Activated CD4-positive, alpha-beta T cell treated with anti-CD3 and anti-CD28 coated beads, Interleukin-2, amount 10 ng/mL, durations not matched to agents 7 days and 5 days (primary cell): ENCODE measurements at regions not wholly inside any gene's neighbourhood (a gene's known extent, or its start where the extent isn't known, plus 50 kb on each side); places are given as distances from the start of the nearest gene placed in this dataset.
"Not testable (repeated sequence)": the region's sequence is repeated elsewhere in the genome, so short reads cannot be mapped to it uniquely, and the experiment has no call there.

Source experiments
- CTCF ChIA-PET: fragments of 350-600 bp; sonication (Branson Sonifier 250); formaldehyde crosslinking; loops from one replicate; lab custom pipeline; 2021; ENCODE audit warnings: antibody characterized with exemption; lab: Charles Lee
- POLR2A ChIA-PET: fragments of 350-600 bp; sonication (Branson Sonifier 250); formaldehyde crosslinking; loops from one replicate; lab custom pipeline; 2021; ENCODE audit warnings: antibody characterized with exemption; lab: Charles Lee
- DNase-seq: peaks from one replicate; pipeline ENCODE4 v3.0.0-alpha.2; 2020
- H3K27ac Mint-ChIP-seq: one replicate; pipeline ENCODE4 v1.8.0; 2021; ENCODE audit warnings: mild to moderate bottlenecking, moderate library complexity, mixed read lengths
- H3K27me3 Mint-ChIP-seq: one replicate; pipeline ENCODE4 v1.8.0; 2021; ENCODE audit warnings: mixed read lengths
- H3K36me3 Mint-ChIP-seq: one replicate; pipeline ENCODE4 v1.8.0; 2021; ENCODE audit warnings: low read depth, mixed read lengths
- H3K4me1 Mint-ChIP-seq: one replicate; pipeline ENCODE4 v1.8.0; 2021; ENCODE audit warnings: mixed read lengths
- H3K4me3 Mint-ChIP-seq: one replicate; pipeline ENCODE4 v1.8.0; 2021; ENCODE audit warnings: mild to moderate bottlenecking, moderate library complexity, mixed read lengths
- H3K9me3 Mint-ChIP-seq: one replicate; pipeline ENCODE4 v1.8.0; 2021; ENCODE audit warnings: mixed read lengths

DNA sequence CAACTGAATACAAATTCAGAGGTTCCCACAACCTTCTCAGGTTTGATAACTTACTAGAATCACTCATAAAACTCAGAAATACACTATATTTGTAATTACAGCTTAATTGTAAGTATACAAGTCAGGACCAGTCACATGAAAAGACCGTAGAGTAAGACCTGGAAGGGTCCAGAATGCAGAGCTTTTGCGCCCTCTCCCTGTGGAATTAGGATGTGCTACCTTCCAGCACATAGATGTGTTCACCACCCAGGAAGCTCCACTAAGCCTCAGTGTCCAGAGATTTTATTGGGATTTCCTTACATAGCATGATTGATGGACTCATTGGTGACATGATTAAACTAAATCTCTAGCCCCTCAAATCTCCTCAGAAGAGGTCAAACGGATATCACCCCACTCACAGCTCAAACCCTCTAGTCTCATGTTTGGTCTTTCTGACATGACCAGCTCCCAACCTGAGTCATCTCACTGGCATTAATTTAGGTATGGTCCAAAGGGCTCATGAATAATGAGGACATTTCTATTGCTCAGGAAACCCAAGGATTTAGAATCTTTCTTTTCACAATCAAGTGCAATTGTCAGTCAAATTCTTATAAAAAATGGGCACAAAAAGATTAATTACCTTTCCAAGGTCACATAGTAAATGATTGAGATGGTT is 77.2 kb upstream of the UBASH3B start:
- Mint-ChIP-seq H3K4me1 (peaks cover 12% of the 10 kb centered on the region), H3K27me3 (peaks cover 4% of the 10 kb centered on the region), H3K9me3 (no peaks in the 10 kb centered on the region), H3K4me3 (no peak overlapping the region), H3K27ac (no peak overlapping the region), H3K36me3 (no peaks in the 10 kb centered on the region)
- DNase-seq = no peak
- POLR2A ChIA-PET = no interaction called here
- CTCF ChIA-PET = interaction anchor here (0.6 to 1.1 kb wide), 4 partner anchors 203 to 313 kb away, joined by 3 to 4 read pairs (median 3); no protein-coding TSS in a partner anchor

DNA sequence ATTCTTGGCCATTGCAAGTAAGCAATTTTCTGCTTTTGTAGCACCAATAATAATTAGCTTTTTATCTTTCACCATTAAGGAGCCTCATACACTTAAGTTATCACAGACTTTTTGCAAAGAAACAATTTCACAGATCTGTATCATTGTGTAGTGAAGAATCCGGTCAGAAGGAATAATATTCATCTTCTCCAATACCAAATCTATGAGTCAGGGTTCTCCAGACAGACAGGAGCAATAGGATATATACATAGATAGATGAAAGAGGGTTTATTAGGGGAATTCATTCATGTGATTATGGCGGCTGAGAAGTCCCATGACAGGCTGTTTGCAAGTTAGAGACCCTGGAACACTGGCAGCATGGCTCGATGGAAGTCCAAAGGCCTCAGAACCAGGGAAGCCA is 82.9 kb upstream of the UBASH3B start:
- Mint-ChIP-seq H3K36me3 (no peaks in the 10 kb centered on the region), H3K27me3 (peaks cover 1% of the 10 kb centered on the region), H3K27ac (no peak overlapping the region), H3K4me1 (no peaks in the 10 kb centered on the region), H3K4me3 (no peak overlapping the region), H3K9me3 (no peaks in the 10 kb centered on the region)
- CTCF ChIA-PET = interaction anchor here (0.9 kb wide), 1 partner anchor 8 kb away, joined by 5 read pairs; no protein-coding TSS in a partner anchor
- no peak for DNase-seq
- POLR2A ChIA-PET = no interaction called here

DNA sequence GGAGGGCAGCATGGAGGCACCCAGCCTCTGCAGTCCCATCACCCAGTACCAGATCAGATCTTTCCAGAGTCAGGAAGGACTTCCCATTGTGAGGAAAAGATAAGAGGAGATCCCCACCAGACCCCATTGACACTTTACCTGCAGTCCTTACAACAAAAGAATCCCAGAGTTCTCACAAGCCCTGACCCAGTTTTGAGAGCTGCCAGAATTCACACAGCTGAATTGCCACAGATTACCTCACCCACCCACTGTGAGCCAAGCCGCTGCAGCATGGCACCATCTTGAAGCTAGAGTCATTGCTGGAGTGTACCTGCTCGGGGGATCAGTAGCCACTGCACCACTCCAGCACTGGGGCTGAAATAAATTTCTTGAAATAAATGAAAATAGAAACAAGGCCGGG is 91.8 kb upstream of the UBASH3B start:
- no peaks in the 10 kb centered on the region for H3K36me3 Mint-ChIP-seq
- H3K27me3 Mint-ChIP-seq = peaks cover 9% of the 10 kb centered on the region
- CTCF ChIA-PET = interaction anchor here (0.6 kb wide), 1 partner anchor 1183 kb away, joined by 4 read pairs; no protein-coding TSS in a partner anchor
- no peak for DNase-seq
- no peak overlapping the region for H3K4me3 Mint-ChIP-seq
- POLR2A ChIA-PET = no interaction called here
- H3K27ac Mint-ChIP-seq = no peak overlapping the region
- no peaks in the 10 kb centered on the region for H3K4me1 Mint-ChIP-seq
- no peaks in the 10 kb centered on the region for H3K9me3 Mint-ChIP-seq

DNA sequence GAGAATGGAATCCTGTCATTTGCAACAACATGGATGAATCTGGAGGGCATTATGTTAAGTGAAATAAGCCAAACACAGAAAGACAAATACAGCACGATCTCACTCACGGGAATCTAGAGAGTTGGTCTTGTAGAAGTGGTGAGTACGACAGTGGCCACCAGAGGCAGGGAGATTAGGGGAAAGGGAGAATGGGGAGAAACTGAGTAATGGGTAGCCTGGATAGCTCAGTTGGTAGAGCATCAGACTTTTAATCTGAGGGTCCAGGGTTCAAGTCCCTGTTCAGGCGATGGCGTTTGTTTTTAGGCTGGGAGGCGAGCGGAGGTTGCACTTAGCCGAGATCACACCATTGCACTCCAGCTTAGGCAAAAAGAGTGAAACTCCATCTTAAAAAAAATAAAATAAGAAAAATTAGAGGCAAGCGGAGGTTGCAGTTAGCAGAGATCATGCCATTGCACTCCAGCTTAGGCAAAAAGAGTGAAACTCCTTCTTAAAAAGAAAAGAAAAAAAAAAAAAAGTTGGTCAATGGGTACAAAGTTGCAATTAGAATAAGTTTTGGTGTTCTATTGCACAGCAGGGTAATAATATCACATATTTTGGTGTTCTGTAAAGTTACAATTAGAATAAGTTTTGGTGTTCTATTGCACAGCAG is 95.7 kb upstream of the UBASH3B start:
- POLR2A ChIA-PET = no interaction called here
- no peaks in the 10 kb centered on the region for H3K36me3 Mint-ChIP-seq
- no peaks in the 10 kb centered on the region for H3K9me3 Mint-ChIP-seq
- no peak overlapping the region for H3K27ac Mint-ChIP-seq
- DNase-seq = no peak
- no peaks in the 10 kb centered on the region for H3K4me1 Mint-ChIP-seq
- peaks cover 14% of the 10 kb centered on the region for H3K27me3 Mint-ChIP-seq
- CTCF ChIA-PET = no interaction called here
- H3K4me3 Mint-ChIP-seq = no peak overlapping the region

DNA sequence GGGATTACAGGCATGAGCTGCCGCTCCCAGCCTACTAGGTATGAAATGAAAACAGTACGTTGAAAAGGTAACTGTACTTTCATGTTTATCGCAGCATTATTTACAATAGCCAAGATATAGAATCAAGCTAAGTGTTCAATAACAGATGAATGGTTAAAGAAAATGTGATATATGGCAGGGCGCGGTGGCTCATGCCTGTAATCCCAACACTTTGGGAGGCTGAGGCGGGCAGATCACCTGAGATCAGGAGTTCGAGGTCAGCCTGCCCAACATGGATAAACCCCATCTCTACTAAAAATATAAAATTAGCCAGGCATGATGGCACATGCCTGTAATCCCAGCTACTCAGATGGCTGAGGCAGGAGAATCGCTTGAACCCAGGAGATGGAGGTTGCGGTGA is 96.3 kb upstream of the UBASH3B start:
- peaks cover 14% of the 10 kb centered on the region for H3K27me3 Mint-ChIP-seq
- POLR2A ChIA-PET, H3K27ac Mint-ChIP-seq, H3K4me3 Mint-ChIP-seq, H3K9me3 Mint-ChIP-seq, DNase-seq, CTCF ChIA-PET, H3K36me3 Mint-ChIP-seq, H3K4me1 Mint-ChIP-seq: not testable (repeated sequence)

DNA sequence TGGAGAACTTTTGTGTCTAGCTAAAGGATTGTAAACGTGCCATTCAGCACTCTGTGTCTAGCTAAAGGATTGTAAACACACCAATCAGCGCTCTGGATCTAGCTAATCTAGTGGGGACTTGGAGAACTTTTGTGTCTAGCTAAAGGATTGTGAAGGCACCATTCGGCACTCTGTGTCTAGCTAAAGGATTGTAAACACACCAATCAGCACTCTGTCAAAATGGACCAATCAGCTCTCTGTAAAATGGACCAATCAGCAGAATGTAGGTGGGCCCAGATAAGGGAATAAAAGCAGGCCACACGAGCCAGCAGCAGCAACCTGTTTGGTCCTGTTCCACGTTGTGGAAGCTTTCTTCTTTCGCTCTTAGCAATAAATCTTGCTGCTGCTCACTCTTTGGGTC is 98.4 kb upstream of the UBASH3B start:
- H3K27ac Mint-ChIP-seq = not testable (repeated sequence)
- CTCF ChIA-PET = interaction anchor here (1.0 to 1.2 kb wide), 3 partner anchors 12 to 18 kb away, joined by 3 to 4 read pairs (median 3); no protein-coding TSS in a partner anchor

DNA sequence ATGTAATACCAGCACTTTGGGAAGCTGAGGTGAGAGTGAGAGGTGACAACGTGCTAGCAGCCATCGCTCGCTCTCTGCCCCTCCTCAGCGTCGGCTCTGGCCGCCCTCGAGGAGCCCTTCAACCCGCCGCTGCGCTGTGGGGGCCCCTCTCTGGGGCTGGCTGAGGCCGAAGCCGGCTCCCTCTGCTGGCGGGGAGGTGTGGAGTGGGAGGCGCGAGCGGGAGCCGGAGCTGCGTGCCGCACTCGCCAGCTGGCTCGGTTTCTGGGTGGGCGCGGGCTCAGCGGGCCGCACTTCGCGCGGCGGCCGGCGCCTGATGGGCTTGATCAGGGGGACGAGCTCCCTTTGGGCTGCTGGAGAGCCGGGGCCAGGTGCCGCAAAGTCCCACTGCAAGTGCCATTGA is 98.9 kb upstream of the UBASH3B start:
- POLR2A ChIA-PET = no interaction called here
- Mint-ChIP-seq H3K27me3 (peaks cover 8% of the 10 kb centered on the region), H3K4me3 (no peak overlapping the region), H3K9me3 (no peaks in the 10 kb centered on the region), H3K4me1 (no peaks in the 10 kb centered on the region), H3K27ac (no peak overlapping the region), H3K36me3 (no peaks in the 10 kb centered on the region)
- CTCF ChIA-PET = interaction anchor here (1.2 kb wide), 2 partner anchors 12 to 19 kb away, joined by 3 to 4 read pairs; no protein-coding TSS in a partner anchor
- DNase-seq = no peak

More for the DNA sequence above, 98.4 kb upstream of the UBASH3B start:
- H3K36me3 Mint-ChIP-seq, H3K27me3 Mint-ChIP-seq, H3K4me1 Mint-ChIP-seq, DNase-seq, POLR2A ChIA-PET, H3K4me3 Mint-ChIP-seq, H3K9me3 Mint-ChIP-seq: not testable (repeated sequence)

DNA sequence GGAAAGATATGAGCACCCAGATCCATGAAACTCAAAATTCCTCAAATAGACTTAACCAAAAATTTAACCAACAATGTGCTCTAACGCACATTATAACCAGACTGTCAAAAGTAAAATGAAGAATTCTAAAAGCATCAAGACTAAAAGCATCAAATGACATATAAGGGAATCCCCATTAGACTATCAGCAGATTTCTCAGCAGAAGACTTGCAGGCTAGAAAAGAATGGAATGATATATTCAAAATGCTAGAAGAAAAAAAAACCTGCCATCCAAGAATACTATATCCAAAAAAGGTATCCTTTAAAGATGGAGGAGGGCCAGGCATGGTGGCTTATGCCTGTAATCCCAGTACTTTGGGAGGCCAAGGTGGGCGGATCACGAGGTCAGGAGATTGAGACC is 117.5 kb upstream of the UBASH3B start:
- CTCF ChIA-PET = no interaction called here
- DNase-seq = no peak
- Mint-ChIP-seq H3K4me1 (no peaks in the 10 kb centered on the region), H3K9me3 (peaks cover 4% of the 10 kb centered on the region), H3K27me3 (peaks cover 2% of the 10 kb centered on the region), H3K27ac (no peak overlapping the region), H3K36me3 (peaks cover 2% of the 10 kb centered on the region), H3K4me3 (no peak overlapping the region)
- POLR2A ChIA-PET = no interaction called here

DNA sequence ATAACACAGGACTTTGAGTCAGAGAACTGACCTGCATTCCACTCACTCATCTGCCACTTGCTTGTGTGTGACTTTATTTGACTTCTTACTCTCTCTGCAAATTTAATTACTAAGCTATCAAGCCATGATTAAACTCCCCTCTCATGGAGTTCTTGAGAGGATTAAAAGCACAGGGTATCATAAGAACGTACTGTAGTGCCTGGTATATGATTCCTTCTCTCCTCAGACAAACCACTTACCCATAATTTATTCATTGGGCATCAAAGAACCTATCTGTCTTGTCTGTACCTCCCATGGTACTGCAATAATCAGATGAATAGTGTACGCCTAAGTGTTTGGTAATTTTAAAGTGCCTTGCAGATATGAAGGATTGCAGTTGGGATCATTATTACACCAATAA is 130.6 kb upstream of the UBASH3B start:
- DNase-seq = no peak
- Mint-ChIP-seq H3K9me3 (peaks cover 4% of the 10 kb centered on the region), H3K27ac (no peak overlapping the region), H3K4me3 (no peak overlapping the region), H3K4me1 (no peaks in the 10 kb centered on the region), H3K27me3 (peaks cover 26% of the 10 kb centered on the region), H3K36me3 (no peaks in the 10 kb centered on the region)
- ChIA-PET POLR2A (no interaction called here), CTCF (interaction anchor here (0.7 kb wide), 1 partner anchor 21 kb away, joined by 3 read pairs; no protein-coding TSS in a partner anchor)

DNA sequence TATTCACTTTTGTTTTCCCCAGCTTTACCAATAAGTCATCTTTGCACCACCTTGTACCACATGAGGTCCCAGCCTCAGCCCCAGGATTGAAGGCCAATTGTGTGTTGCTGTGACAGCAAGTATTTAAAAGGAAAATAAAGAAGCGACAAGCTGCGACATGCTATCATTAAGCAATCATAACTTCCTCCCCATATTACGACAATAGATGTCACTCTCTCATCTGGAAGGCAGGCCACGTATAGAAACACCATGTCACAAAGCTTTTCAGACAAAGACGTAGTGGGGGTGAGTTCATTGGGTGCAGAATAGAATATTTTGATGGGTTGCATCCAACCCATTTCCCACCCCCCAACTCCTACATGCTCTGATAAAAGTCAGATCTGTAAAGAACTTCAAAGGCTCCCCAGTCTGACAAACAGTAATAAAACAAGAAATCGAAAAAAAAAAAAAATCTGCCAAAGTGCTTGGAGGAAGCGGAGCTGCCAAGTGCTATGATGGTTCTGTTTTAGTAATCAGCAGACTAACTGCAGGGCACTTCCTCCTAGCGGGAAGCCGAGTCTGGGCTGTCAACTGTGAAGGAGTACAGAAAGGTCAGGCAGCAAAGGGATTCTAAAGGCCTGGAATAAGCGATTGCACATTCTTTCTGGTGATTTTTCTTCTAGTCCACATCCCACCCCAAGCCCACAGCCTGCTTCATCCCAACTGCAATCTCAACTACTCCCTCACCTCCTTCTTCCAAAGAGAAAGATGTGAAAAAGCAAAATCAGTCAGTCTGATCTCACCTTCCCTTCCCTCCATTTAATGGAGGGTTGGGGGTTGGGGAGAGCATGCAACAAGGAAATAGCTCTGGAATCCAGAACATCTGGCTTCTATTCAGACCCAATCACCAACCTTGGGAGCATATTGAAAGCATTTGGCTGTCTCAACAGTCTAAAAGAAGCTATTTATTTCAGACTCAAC is 131.4 kb upstream of the UBASH3B start:
- no peak for DNase-seq
- Mint-ChIP-seq H3K9me3 (peaks cover 4% of the 10 kb centered on the region), H3K4me3 (no peak overlapping the region), H3K27me3 (peaks cover 26% of the 10 kb centered on the region), H3K4me1 (no peaks in the 10 kb centered on the region), H3K36me3 (no peaks in the 10 kb centered on the region), H3K27ac (no peak overlapping the region)
- ChIA-PET POLR2A (no interaction called here), CTCF (no interaction called here)

DNA sequence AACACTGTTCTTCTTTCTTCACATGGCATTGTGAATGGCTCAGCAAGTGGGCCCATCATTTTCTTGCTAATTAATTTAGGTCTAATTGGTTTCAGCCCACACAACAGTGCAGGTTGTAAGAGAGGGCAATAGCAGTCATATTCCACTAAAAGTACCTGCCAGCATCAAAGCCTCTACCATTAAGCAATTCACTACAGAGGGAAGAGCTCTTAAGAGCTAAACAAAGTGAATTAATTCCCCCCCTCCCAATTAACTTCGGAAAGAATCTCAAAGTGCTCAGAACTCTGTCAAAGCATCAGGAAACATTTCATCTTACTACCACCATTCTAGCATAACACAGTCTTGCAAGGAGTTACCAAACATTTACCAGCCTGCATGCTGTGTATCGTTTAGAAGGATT is 133.9 kb upstream of the UBASH3B start:
- DNase-seq = no peak
- ChIA-PET POLR2A (no interaction called here), CTCF (no interaction called here)
- no peaks in the 10 kb centered on the region for H3K36me3 Mint-ChIP-seq
- peaks cover 12% of the 10 kb centered on the region for H3K27me3 Mint-ChIP-seq
- H3K4me1 Mint-ChIP-seq = no peaks in the 10 kb centered on the region
- no peaks in the 10 kb centered on the region for H3K9me3 Mint-ChIP-seq
- no peak overlapping the region for H3K27ac Mint-ChIP-seq
- no peak overlapping the region for H3K4me3 Mint-ChIP-seq

DNA sequence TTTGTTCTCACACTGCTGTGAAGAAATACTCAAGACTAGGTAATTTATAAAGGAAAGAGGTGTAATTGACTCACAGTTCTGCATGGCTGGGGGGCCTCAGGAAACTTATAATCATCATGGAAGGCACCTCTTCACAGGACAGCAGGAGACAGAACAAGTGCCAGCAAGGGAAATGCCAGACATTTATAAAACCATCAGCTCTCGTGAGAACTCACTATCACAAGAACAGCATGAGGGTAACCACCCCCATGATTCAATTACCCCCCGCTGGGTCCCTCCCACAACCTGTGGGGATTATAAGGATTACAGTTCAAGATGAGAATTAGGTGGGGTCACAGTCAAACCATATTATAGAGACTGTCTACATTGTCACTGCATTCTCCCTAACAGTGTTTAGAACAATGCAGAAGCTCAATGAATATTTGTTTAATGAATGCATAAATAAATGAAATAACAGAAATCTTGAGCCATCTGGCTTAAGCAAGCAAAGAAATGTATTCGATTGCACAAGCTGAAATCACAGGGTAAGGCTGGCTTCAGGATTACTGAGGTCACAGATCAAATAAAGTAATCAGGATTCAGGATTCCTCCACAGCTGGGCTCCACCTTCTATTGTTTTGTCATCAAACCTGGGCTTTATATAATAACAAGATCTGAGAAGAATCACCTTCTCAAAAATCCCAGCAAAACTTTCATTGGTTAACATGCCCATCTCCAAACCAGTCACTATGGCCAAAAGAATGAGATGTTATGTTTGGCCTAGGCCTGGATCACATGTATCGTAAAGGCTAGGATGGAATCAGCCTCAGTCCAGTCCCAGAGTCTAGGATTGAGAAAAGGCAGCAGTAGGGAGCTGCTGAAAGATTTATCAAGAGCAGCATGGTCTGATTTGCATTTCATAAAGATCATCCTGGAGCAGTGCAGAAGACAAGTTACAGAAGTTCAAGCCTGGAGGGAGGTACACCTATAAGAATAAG is 137.8 kb upstream of the UBASH3B start:
- Mint-ChIP-seq H3K36me3 (no peaks in the 10 kb centered on the region), H3K9me3 (no peaks in the 10 kb centered on the region), H3K27ac (no peak overlapping the region), H3K4me3 (no peak overlapping the region), H3K4me1 (no peaks in the 10 kb centered on the region), H3K27me3 (peaks cover under 1% of the 10 kb centered on the region)
- ChIA-PET POLR2A (no interaction called here), CTCF (no interaction called here)
- no peak for DNase-seq
